Heart left ventricle (tissue), 13 donors: ENCODE measurements at regions not wholly inside any gene's neighbourhood (a gene's known extent, or its start where the extent isn't known, plus 50 kb on each side); places are given as distances from the start of the nearest gene placed in this dataset.

Experiments used
- CTCF ChIP-seq, 12 donors: fragments of 200-600 bp; sonication (generic) in 4 of 12; IDR thresholded peaks; one replicate each; pipeline versions ENCODE4 v1.5.0 to v1.8.0; 2018 to 2022; ENCODE audit warnings: antibody characterized with exemption in 12 of 12, mild to moderate bottlenecking in 5 of 12
- POLR2A ChIP-seq, 2 donors: fragments of 450-650 bp; IDR thresholded peaks; one replicate each; pipeline ENCODE4 v1.6.1; 2017; ENCODE audit warnings: antibody characterized with exemption in 2 of 2, mild to moderate bottlenecking in 2 of 2, moderate library complexity in 2 of 2
- donor health status: ischemic (EF 13 %, LVEDD 7.1; RV severe dilation, severe dysfunction).
- donor health status: DM: no; HTN: yes; CAD: no.
- donor health status: DM: no; HTN: no; CAD: no.
- donor health status: ischemic (EF 25% LVEDD 6.9; RV normal size, moderate dysfunction).
- donor health status: ischemic (EF 25% LVEDD 5.7; RV mildly dilated, moderate dysfunction).
- donor health status: ischemic (EF 35%, LVEDD 5.7; RV mildly dilated, moderate dysfunction).
- donor health status: nonischemic (EF 11% LVEDD 7.7; RV severe dilation, severe dysfunction).
- donor health status: DM: yes; HTN: yes; CAD: no.
- donor health status: PGD.
- donor health status: ischemic (EF 29% LVEDD 5.4; RV normal size, mild dysfunction).
- donor health status: nonischemic (EF 23%, LVEDD 6.1; RV moderate dilation, normal function).

- TF ChIP-seq CTCF (IDR thresholded peaks at IDR 0.05) (no peak), POLR2A (IDR thresholded peaks at IDR 0.05) (no peak)
These were observed 162.7 kb upstream of the KLF8 start for GRCh38 chrX:56069299-56069931.
